ENCODE measurements at regions not wholly inside any gene's neighbourhood (a gene's known extent, or its start where the extent isn't known, plus 50 kb on each side); places are given as distances from the start of the nearest gene placed in this dataset.
"Not testable (repeated sequence)": the region's sequence is repeated elsewhere in the genome, so short reads cannot be mapped to it uniquely, and the experiment has no call there.

DNA sequence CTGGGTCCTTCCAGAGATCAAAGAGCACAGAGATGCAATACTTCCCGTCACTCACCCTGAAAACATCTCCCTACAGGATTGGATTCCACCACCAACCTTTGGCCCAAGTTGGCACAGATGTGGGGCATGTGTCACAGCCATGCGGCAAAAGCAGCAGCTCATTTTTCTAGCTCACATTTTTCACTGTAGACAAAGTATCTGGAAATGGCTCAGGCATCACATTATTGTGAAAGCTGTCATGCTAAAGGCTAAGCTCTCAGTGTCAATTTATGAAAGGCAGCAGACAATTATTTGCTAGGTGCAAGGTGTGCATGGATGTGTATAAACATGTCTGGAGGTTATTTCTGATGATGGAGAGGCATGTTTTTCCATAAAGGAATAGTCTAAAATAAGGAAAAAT lies 213.3 kb upstream of the PRNP start:
- H3K27ac Mint-ChIP-seq = no peak overlapping the region

DNA sequence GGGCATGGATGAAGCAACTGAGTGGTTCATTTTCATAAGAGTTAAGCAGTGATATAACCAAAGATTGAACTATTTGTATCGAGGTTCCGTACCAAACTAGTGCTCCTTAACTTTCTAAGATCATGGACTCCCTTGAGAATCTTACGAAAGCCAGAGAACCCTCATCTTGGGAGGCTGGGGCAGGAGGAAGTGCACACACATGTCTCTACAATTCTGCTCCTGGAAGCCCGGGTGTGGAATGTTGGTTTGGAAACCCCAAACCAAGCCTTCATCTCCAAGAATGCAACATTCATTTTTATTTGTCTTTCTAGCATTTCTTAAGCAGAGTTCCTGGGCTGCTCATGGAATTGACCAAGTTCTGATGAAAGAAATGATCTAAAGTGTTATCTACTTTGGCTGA lies 215.0 kb upstream of the PRNP start:
- no peaks in the 10 kb centered on the region for H3K4me1 Mint-ChIP-seq
- no peak overlapping the region for H3K4me3 Mint-ChIP-seq
- H3K36me3 Mint-ChIP-seq (ENCODE audit: low read depth) = no peaks in the 10 kb centered on the region
- DNase-seq = peak; percentile 33
- H3K9me3 Mint-ChIP-seq = no peaks in the 10 kb centered on the region
- intact Hi-C loops (cut with micrococcal nuclease) = no loop called here
- peaks cover 12% of the 10 kb centered on the region for H3K27me3 Mint-ChIP-seq
- no peak overlapping the region for H3K27ac Mint-ChIP-seq

More for the DNA sequence above, 213.3 kb upstream of the PRNP start:
- intact Hi-C loops (cut with micrococcal nuclease) = no loop called here
- no peaks in the 10 kb centered on the region for H3K4me1 Mint-ChIP-seq
- no peak overlapping the region for H3K4me3 Mint-ChIP-seq
- peaks cover 14% of the 10 kb centered on the region for H3K27me3 Mint-ChIP-seq
- peak; percentile 46 for DNase-seq
- no peaks in the 10 kb centered on the region for H3K36me3 Mint-ChIP-seq (ENCODE audit: low read depth)
- H3K9me3 Mint-ChIP-seq = no peaks in the 10 kb centered on the region

DNA sequence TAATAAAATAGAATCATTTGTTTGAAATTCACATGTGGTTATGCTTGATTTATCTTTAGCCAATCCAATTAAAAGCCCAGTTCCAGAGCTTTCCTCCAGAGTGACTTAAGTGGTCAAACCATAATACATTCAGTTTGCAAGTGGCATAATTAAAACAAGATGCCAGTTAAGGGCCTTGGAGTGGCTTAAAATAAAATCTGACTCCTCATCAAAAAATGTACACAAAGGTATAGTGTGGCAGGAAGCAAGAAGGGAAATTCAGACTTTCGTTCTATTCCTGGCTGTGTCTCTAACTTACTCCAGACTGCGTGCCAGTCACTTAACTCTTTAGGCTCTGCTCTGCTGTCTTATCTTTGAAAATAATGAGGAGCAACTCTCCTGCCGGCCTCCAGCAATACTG lies 215.9 kb upstream of the PRNP start:
- DNase-seq = peak; percentile 26
- no peak overlapping the region for H3K27ac Mint-ChIP-seq
- intact Hi-C loops (cut with micrococcal nuclease) = no loop called here
- no peaks in the 10 kb centered on the region for H3K9me3 Mint-ChIP-seq
- no peak overlapping the region for H3K4me3 Mint-ChIP-seq
- no peaks in the 10 kb centered on the region for H3K4me1 Mint-ChIP-seq
- peaks cover 7% of the 10 kb centered on the region for H3K27me3 Mint-ChIP-seq
- H3K36me3 Mint-ChIP-seq (ENCODE audit: low read depth) = no peaks in the 10 kb centered on the region

DNA sequence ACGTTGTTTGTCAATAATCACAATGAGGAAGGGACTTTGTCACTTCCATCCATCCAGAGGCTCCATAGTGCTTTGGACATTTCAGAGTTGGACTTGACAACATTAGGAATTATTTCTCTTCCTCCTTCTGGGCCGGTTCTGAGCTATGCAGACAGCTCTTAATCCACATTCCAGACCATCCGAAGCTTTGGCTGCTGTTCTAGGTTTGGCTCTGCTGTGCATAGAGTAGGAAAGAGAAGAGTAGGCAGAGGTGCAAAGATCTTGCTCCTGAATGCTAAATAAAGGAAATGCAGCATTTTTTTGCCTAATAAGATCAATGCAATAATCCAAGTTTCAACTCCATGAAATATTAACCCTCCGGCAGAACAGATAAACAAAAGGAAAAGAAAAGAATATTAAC lies 216.3 kb upstream of the PRNP start:
- Mint-ChIP-seq H3K27ac (no peak overlapping the region), H3K4me3 (no peak overlapping the region), H3K27me3 (peaks cover 7% of the 10 kb centered on the region), H3K4me1 (no peaks in the 10 kb centered on the region), H3K36me3 (ENCODE audit: low read depth) (no peaks in the 10 kb centered on the region), H3K9me3 (no peaks in the 10 kb centered on the region)
- intact Hi-C loops (cut with micrococcal nuclease) = no loop called here
- DNase-seq = peak; percentile 30

DNA sequence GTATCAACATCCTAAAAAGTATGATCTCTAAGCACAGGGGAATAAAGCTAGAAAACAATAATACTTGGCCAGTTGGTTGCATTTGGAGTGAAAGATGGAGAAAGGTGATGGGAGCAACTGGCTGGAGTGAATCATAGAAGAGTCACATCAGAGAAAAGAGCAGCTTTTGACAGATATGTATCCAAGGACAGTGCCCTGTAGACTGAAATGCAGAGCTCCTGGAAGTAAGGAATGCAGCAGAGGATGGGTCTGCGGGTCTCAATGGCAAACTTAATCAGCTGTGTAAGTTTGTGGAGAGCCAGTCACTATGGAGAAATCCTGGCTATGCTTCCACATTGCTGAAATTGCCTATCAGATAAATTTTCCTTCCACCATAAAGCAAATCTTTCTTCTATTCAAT lies 218.1 kb upstream of the PRNP start:
- intact Hi-C loops (cut with micrococcal nuclease) = no loop called here
- H3K4me3 Mint-ChIP-seq = no peak overlapping the region

DNA sequence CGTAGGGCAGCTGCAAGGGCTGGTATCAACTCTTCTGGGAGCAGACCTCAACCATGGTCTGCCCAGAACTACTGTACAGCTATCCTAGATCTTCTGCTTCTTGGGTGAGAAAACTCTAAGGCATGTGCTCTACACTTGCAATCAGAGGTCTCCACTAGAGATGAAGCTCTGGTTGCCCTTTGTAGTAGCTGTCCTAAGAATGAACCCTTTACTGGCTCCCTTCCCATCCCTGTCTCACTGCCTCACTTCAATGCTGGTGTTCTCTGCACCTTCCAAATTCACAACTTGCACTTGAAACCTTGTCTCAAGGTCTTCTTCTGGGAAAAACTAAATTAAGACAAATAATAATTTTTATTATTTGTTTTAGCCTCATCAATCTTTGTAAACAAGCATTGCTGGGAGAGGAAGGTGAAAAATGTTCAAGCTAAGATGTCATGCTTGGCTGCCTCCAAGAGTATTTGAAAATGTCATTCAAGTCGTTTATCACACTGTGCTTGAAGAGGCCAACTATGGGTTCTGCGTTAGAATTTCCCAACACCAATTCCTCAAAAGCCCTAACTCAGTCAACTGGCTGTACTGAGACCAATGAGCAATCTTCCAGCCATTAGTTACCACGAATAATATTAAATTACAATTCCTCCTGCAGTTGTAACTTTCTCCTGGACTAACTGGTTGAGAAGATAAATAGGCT lies 216.9 kb upstream of the ADRA1D start:
- peak; percentile 4 for DNase-seq
- no peaks in the 10 kb centered on the region for H3K4me1 Mint-ChIP-seq
- intact Hi-C loops (cut with micrococcal nuclease) = no loop called here
- no peaks in the 10 kb centered on the region for H3K9me3 Mint-ChIP-seq
- H3K27ac Mint-ChIP-seq = no peak overlapping the region
- H3K27me3 Mint-ChIP-seq = peaks cover 6% of the 10 kb centered on the region
- H3K4me3 Mint-ChIP-seq = no peak overlapping the region
- no peaks in the 10 kb centered on the region for H3K36me3 Mint-ChIP-seq (ENCODE audit: low read depth)

More for the DNA sequence above, 218.1 kb upstream of the PRNP start:
- peaks cover 3% of the 10 kb centered on the region for H3K27me3 Mint-ChIP-seq
- peak; percentile 3 for DNase-seq
- no peaks in the 10 kb centered on the region for H3K4me1 Mint-ChIP-seq
- H3K27ac Mint-ChIP-seq = no peak overlapping the region
- no peaks in the 10 kb centered on the region for H3K36me3 Mint-ChIP-seq (ENCODE audit: low read depth)
- no peaks in the 10 kb centered on the region for H3K9me3 Mint-ChIP-seq

DNA sequence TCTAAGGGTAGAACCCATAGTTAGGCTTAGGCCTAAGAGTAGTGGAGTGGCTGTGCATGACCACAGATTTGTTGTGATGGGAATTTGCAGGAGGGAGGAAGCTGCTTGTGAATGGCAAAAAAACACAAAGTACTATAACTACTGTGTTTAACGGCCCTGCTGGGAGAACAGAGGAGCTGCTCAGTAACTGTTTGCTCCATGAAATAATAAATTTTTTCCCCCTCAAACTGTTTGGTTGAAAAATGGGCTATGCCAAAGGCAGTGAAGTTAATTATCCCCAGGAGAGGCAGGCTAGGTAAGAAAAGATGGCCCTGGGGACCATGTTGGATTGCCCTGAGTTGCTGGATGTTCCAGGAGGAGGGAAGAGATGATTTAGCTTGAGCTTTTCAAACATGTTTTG lies 216.1 kb upstream of the ADRA1D start:
- DNase-seq = peak; percentile 2
- no peaks in the 10 kb centered on the region for H3K4me1 Mint-ChIP-seq
- H3K9me3 Mint-ChIP-seq = no peaks in the 10 kb centered on the region
- peaks cover 5% of the 10 kb centered on the region for H3K27me3 Mint-ChIP-seq
- no peak overlapping the region for H3K4me3 Mint-ChIP-seq
- H3K36me3 Mint-ChIP-seq (ENCODE audit: low read depth) = no peaks in the 10 kb centered on the region
- H3K27ac Mint-ChIP-seq = no peak overlapping the region
- intact Hi-C loops (cut with micrococcal nuclease) = no loop called here

DNA sequence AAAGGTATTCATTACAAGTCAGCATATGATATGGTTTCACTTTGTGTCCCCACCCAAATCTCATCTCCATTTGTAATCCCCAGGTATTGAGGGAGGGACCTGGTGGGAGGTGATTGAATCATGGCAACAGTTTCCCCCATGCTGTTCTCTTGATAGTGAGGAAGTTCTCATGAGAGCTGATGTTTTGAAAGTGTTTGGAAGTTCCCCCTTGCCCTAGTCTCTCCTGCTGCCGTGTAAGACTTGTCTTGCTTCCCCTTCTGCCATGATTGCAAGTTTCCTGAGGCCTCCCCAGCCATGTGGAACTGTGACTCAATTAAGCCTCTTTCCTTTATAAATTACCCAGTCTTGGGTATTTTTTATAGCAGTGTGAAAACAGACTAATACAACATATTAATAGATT lies 213.7 kb upstream of the ADRA1D start:
- H3K4me1 Mint-ChIP-seq = not testable (repeated sequence)

DNA sequence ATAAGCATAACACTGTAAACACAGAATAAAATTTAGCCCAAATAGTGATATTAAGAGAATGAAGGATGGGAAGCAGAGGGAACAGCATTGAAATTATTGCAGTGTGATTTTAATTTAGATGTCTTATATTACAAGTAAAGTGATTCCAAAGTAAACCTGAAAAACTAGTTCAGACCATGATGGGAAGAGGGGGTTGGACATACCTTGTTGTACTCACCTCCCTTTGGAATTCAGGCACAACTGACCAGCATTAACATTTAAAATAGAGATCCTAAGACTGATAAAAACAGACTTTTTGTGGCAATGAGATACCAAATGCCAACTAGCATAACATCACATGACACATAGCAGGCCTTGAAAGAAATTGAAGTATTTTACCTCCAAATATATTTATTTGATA lies 210.0 kb upstream of the ADRA1D start:
- DNase-seq = peak; percentile 4
- Mint-ChIP-seq H3K27ac (no peak overlapping the region), H3K4me3 (no peak overlapping the region), H3K4me1 (no peaks in the 10 kb centered on the region), H3K9me3 (peaks cover 7% of the 10 kb centered on the region), H3K27me3 (peaks cover 10% of the 10 kb centered on the region), H3K36me3 (ENCODE audit: low read depth) (no peaks in the 10 kb centered on the region)
- intact Hi-C loops (cut with micrococcal nuclease) = no loop called here

More for the DNA sequence above, 213.7 kb upstream of the ADRA1D start:
- H3K27me3 Mint-ChIP-seq; H3K4me3 Mint-ChIP-seq; intact Hi-C loops (cut with micrococcal nuclease); H3K27ac Mint-ChIP-seq; H3K9me3 Mint-ChIP-seq; H3K36me3 Mint-ChIP-seq (ENCODE audit: low read depth): not testable (repeated sequence)
- DNase-seq = peak; percentile 29

DNA sequence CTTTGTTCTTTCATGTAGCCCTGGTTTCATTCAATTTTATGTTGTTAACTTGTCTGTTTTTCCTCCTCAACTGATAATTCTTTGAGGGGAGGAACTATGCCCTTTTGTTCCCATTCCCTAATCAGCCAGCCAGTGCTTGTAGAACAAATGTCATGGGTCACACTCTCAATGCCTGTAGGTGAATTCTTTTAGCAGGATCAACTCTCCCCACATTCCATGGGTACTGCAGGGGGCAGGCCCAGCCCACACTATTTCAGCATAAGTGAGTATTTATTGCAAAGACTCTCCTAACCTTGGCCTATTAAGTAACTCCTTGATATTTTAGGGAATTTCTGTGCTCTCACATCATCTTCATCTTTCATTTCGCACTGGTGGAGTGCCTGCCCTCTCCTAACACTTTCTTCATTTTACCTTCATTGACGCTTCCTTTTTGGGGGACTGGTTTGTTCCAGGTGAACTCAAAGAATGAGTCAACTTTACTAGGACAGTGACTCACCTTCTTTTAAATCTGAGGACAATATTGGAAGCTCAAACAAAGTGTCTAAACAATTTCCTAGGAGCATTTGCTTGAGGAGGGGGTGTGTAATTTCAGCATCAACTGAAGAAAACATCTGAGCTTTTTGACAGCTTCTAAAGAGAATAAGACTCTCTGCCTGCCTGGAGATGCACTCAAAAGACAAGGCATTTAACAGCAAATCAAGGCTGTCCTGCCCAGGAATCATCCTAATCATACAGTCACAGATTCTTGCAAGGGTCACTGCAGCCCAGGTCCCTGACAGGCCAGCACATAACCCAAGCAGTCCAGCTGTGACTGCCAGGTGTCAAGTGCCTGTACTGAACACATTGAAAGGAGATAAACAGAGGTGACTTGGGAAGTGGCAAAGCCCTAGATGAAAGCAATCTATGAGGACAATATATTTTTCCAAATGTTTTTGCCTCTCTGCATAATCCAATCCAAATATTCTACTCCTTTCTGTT lies 208.8 kb upstream of the ADRA1D start:
- Mint-ChIP-seq H3K27ac (no peak overlapping the region), H3K4me1 (no peaks in the 10 kb centered on the region), H3K9me3 (peaks cover 7% of the 10 kb centered on the region), H3K27me3 (peaks cover 9% of the 10 kb centered on the region), H3K36me3 (ENCODE audit: low read depth) (no peaks in the 10 kb centered on the region), H3K4me3 (no peak overlapping the region)
- intact Hi-C loops (cut with micrococcal nuclease) = no loop called here
- peak; percentile 35 for DNase-seq

DNA sequence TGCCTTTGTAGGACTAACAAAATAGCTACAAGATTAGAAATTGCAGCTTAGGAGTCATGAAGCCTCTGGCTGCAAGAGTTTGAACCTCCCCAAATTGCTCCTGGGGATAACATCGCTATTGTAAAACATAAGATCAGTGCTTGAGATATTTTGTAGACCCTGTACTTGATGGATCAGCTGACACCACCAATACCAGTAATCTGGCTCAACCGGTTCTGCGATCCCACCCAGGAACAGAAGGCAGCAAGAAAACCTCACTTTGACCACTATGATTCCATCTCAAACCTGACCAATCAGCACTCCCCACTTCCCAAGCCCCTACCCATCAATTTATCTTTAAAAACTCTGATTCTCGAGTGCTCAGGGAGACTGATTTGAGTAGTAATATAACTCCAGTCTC lies 206.9 kb upstream of the ADRA1D start:
- H3K4me3 Mint-ChIP-seq = no peak overlapping the region
- peak; percentile 32 for DNase-seq
- H3K27me3 Mint-ChIP-seq = peaks cover 5% of the 10 kb centered on the region
- H3K4me1 Mint-ChIP-seq = no peaks in the 10 kb centered on the region
- no peaks in the 10 kb centered on the region for H3K36me3 Mint-ChIP-seq (ENCODE audit: low read depth)
- H3K9me3 Mint-ChIP-seq = peaks cover 7% of the 10 kb centered on the region
- intact Hi-C loops (cut with micrococcal nuclease) = no loop called here
- no peak overlapping the region for H3K27ac Mint-ChIP-seq

DNA sequence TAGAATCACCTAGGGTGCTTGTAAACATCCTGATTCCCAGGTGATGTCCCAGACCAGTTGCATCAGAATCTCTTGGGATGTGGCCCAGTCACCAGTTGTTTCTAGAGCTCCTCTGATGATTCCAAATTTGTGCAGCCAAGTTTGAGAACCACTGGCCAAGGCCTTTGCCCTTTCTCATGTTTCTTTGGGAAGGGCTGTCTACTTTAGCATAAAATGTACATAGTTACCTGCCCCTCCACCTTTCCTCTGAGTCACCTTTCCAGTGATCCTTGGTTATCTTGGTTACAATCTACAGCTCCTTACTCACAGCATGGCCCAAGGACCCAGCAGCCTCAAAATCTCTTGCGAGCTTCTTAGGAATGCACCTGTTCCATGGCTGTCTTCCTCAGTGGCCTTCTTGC lies 206.2 kb upstream of the ADRA1D start:
- peak; percentile 40 for DNase-seq
- intact Hi-C loops (cut with micrococcal nuclease) = no loop called here
- peaks cover 5% of the 10 kb centered on the region for H3K27me3 Mint-ChIP-seq
- H3K27ac Mint-ChIP-seq = no peak overlapping the region
- no peak overlapping the region for H3K4me3 Mint-ChIP-seq
- no peaks in the 10 kb centered on the region for H3K36me3 Mint-ChIP-seq (ENCODE audit: low read depth)
- peaks cover 7% of the 10 kb centered on the region for H3K9me3 Mint-ChIP-seq
- H3K4me1 Mint-ChIP-seq = no peaks in the 10 kb centered on the region

DNA sequence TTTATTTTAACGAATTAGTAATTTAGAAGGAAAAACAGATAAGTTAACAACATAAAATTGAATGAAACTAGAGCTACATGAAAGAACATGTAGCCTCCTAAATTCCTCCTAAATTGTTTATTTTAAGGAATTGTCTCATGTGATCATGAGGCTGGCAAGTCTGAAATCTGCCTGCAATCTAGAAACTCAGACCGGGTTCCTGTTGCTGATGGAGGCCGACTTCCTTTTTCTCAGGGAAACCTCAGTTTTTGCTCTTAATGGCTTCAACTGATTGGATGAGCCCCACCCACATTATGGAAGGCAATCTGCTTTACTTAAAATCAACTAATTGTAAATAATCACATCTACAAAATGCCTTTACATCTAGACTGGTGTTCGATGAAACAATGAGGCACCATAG lies 205.0 kb upstream of the ADRA1D start:
- intact Hi-C loops (cut with micrococcal nuclease) = no loop called here
- no peaks in the 10 kb centered on the region for H3K4me1 Mint-ChIP-seq
- H3K36me3 Mint-ChIP-seq (ENCODE audit: low read depth) = no peaks in the 10 kb centered on the region
- H3K27ac Mint-ChIP-seq = no peak overlapping the region
- peaks cover 6% of the 10 kb centered on the region for H3K27me3 Mint-ChIP-seq
- peaks cover 7% of the 10 kb centered on the region for H3K9me3 Mint-ChIP-seq
- no peak for DNase-seq
- no peak overlapping the region for H3K4me3 Mint-ChIP-seq

DNA sequence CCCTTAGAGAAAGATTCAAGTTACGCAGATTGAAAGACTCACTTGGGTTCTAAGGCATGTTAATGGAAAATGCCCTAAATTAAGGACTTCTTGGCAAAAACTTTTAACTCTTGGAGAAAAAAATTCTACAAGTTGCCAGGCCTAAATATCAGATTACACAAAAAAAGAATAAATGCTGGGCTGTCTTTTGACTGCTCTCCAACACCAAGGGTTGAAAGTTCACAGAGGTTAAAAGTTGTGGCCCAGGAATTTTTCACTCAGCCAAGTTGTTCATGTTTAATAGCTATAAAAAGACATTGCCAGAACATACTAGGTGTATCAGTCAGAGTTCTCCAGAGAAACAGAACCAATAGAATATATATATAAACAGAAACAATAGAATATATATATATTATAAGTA lies 204.3 kb upstream of the ADRA1D start:
- H3K27ac Mint-ChIP-seq = no peak overlapping the region
- no peak overlapping the region for H3K4me3 Mint-ChIP-seq
- no peaks in the 10 kb centered on the region for H3K4me1 Mint-ChIP-seq
- DNase-seq = peak; percentile 7
- H3K36me3 Mint-ChIP-seq (ENCODE audit: low read depth) = no peaks in the 10 kb centered on the region
- intact Hi-C loops (cut with micrococcal nuclease) = no loop called here
- peaks cover 7% of the 10 kb centered on the region for H3K27me3 Mint-ChIP-seq
- H3K9me3 Mint-ChIP-seq = peaks cover 7% of the 10 kb centered on the region

Data from activated CD4-positive, alpha-beta T cell treated with anti-CD3 and anti-CD28 coated beads, Interleukin-2, amount 10 ng/mL, durations not matched to agents 24 days and 14 days (primary cell).